GM12878 (cell line): ENCODE measurements at regions not wholly inside any gene's neighbourhood (a gene's known extent, or its start where the extent isn't known, plus 50 kb on each side); places are given as distances from the start of the nearest gene placed in this dataset.

Source experiments
- ATAC-seq: fragments of 200-7000 bp; cut with Tn5 transposase; 3 replicates; pipeline ENCODE4 v1.9.1; 2020; ENCODE audit warnings: mild to moderate bottlenecking, moderate library complexity
- BruUV-seq: library from RNA; stranded (reverse); fragments of 400-500 nt; replicated peaks from 2 replicates; lab custom pipeline; 2021; lab: Mats Ljungman, UMichigan
- CTCF ChIA-PET: fragments of 300-600 bp; sonication (Branson Sonifier 250); formaldehyde crosslinking; extraction: SDS; loops from one replicate; lab custom pipeline; 2021; ENCODE audit warnings: inconsistent platforms; lab: Yijun Ruan, JAX
- POLR2A ChIA-PET: fragments of 350-600 bp; formaldehyde crosslinking; extraction: SDS; loops from one replicate; lab custom pipeline; 2021; ENCODE audit warnings: inconsistent platforms; lab: Charles Lee
- RAD21 ChIA-PET: fragments of 300-600 bp; sonication (Branson Sonifier 250); formaldehyde crosslinking; loops from one replicate; lab custom pipeline; 2023; ENCODE audit warnings: antibody characterized with exemption; ENCODE audit not compliant: unreplicated experiment; lab: Charles Lee
- SMC1A ChIA-PET: fragments of 300-600 bp; sonication (Branson Sonifier 250); formaldehyde crosslinking; loops from one replicate; lab custom pipeline; 2023; ENCODE audit not compliant: unreplicated experiment, uncharacterized antibody; lab: Charles Lee
- DNase-seq: peaks from one replicate; pipeline ENCODE4 v3.0.0-alpha.2; 2011; ENCODE audit warnings: low read depth, low spot score
- FAIRE-seq: peaks from 3 replicates; lab custom pipeline; 2011; peaks lifted over from hg19 to GRCh38; lab: Jason Lieb, UNC
- H2AFZ ChIP-seq: 2 replicates; pipeline ENCODE4 v1.6.0; 2011; ENCODE audit warnings: low read depth, low read length, control low read depth; ENCODE audit not compliant: control insufficient read depth
- H3K27ac ChIP-seq: 2 replicates; pipeline ENCODE4 v1.5.1; 2011; ENCODE audit warnings: control low read depth; ENCODE audit not compliant: control insufficient read depth, insufficient read depth
- H3K27me3 ChIP-seq, 2 experiments: replicated peaks in 1 of 2; 2 replicates each; pipeline versions ENCODE4 v1.6.0 to v1.6.1; 2011; ENCODE audit warnings: low read length in 1 of 2; ENCODE audit not compliant: control insufficient read depth in 2 of 2, insufficient read depth in 2 of 2
- H3K36me3 ChIP-seq, 2 experiments: 2 replicates each; pipeline ENCODE4 v1.5.1; 2011; ENCODE audit warnings: low read length in 1 of 2; ENCODE audit not compliant: control insufficient read depth in 2 of 2, insufficient read depth in 2 of 2
- H3K4me1 ChIP-seq: 2 replicates; pipeline ENCODE4 v1.6.1; 2011; ENCODE audit warnings: mild to moderate bottlenecking, low read length, moderate library complexity, mixed read lengths; ENCODE audit not compliant: control insufficient read depth, insufficient read depth
- H3K4me2 ChIP-seq: 2 replicates; pipeline ENCODE4 v1.6.0; 2011; ENCODE audit warnings: control low read depth; ENCODE audit not compliant: control insufficient read depth, insufficient read depth
- H3K4me3 ChIP-seq: fragments of 200-600 bp; sonication (generic); 2 replicates; pipeline ENCODE4 v1.5.1; 2016
- H3K79me2 ChIP-seq: 2 replicates; pipeline ENCODE4 v1.6.0; 2011; ENCODE audit warnings: low read length; ENCODE audit not compliant: control insufficient read depth, insufficient read depth
- H3K9ac ChIP-seq: 2 replicates; pipeline ENCODE4 v1.8.0; 2011; ENCODE audit warnings: low read length, control low read depth, mixed read lengths; ENCODE audit not compliant: control insufficient read depth, insufficient read depth
- H3K9me3 ChIP-seq: replicated peaks from 3 replicates; pipeline ENCODE4 v1.5.1; 2011; ENCODE audit warnings: mild to moderate bottlenecking, low read length; ENCODE audit not compliant: control insufficient read depth, insufficient read depth
- H4K20me1 ChIP-seq: 2 replicates; pipeline ENCODE4 v1.6.0; 2011; ENCODE audit not compliant: control insufficient read depth, insufficient read depth
- BMI1 ChIP-seq: fragments of 450-650 bp; IDR thresholded peaks from 2 replicates; pipeline ENCODE4 v1.6.1; 2016; ENCODE audit warnings: mild to moderate bottlenecking, moderate library complexity, borderline replicate concordance
- CBX5 ChIP-seq: sonication (generic); IDR thresholded peaks from 2 replicates; pipeline ENCODE4 v1.6.1; 2016; ENCODE audit warnings: low read depth, moderate library complexity, mild to moderate bottlenecking, inconsistent platforms
- HDAC2 ChIP-seq: fragments of 200-600 bp; sonication (generic); IDR thresholded peaks from 2 replicates; pipeline ENCODE4 v1.6.1; 2017
- HDGF ChIP-seq: fragments of 450-650 bp; IDR thresholded peaks from 2 replicates; pipeline ENCODE4 v1.6.1; 2016; ENCODE audit warnings: antibody characterized with exemption
- JUND ChIP-seq: IDR thresholded peaks from 2 replicates; pipeline ENCODE4 v1.6.1; 2012; ENCODE audit warnings: low read depth, mild to moderate bottlenecking, low read length, improper control_type of control experiment, moderate library complexity
- MYC ChIP-seq: IDR thresholded peaks from 2 replicates; pipeline ENCODE4 v1.6.1; 2011; ENCODE audit warnings: mild to moderate bottlenecking, low read length, moderate library complexity, inconsistent platforms; ENCODE audit not compliant: insufficient read depth, insufficient replicate concordance, insufficient read length, severe bottlenecking
- RAD51 ChIP-seq: fragments of 450-650 bp; IDR thresholded peaks from 2 replicates; pipeline ENCODE4 v1.6.1; 2016; ENCODE audit warnings: moderate library complexity, mild to moderate bottlenecking, inconsistent platforms
- RFX5 ChIP-seq: IDR thresholded peaks from 2 replicates; pipeline ENCODE4 v1.6.1; 2011; ENCODE audit warnings: low read depth, low read length, improper control_type of control experiment
- SIX5 ChIP-seq: IDR thresholded peaks from 2 replicates; pipeline ENCODE4 v1.6.1; 2011; ENCODE audit warnings: mild to moderate bottlenecking, low read depth, low read length, moderate library complexity; ENCODE audit not compliant: severe bottlenecking
- STAT1 ChIP-seq: fragments of 450-650 bp; conservative IDR thresholded peaks from 2 replicates; pipeline ENCODE4 v1.6.1; 2014; ENCODE audit warnings: antibody characterized with exemption, mild to moderate bottlenecking
- STAT3 ChIP-seq: IDR thresholded peaks from 2 replicates; pipeline ENCODE4 v1.6.1; 2011; ENCODE audit warnings: low read depth, low read length, improper control_type of control experiment
- TCF12 ChIP-seq: IDR thresholded peaks from 2 replicates; pipeline ENCODE4 v1.6.1; 2011; ENCODE audit warnings: low read depth, mild to moderate bottlenecking, low read length
- ZNF274 ChIP-seq: IDR thresholded peaks from one replicate; pipeline ENCODE4 v1.8.0; 2011; ENCODE audit not compliant: insufficient read length, insufficient read depth
- ZNF622 ChIP-seq: fragments of 450-650 bp; IDR thresholded peaks from 2 replicates; pipeline ENCODE4 v1.6.1; 2017; ENCODE audit warnings: mild to moderate bottlenecking, inconsistent platforms
- WGBS: methylation state at CpG from one replicate; pipeline ENCODE4 v1.1.6; 2016; ENCODE audit warnings: low lambda C conversion rate; ENCODE audit not compliant: insufficient replicate concordance, insufficient coverage; ENCODE audit errors: missing lambda C conversion rate; 5-methylcytosine and 5-hydroxymethylcytosine counted together
- in situ Hi-C: fragments of 300-500 bp; cut with MboI; formaldehyde crosslinking; loops from 9 replicates; pipeline ENCODE4 v1.14.3; 2018; ENCODE audit warnings: mixed read lengths
- intact Hi-C: fragments of 100-400 bp; cut with micrococcal nuclease; formaldehyde crosslinking; loops from one replicate; pipeline ENCODE4 v1.14.2; 2022; ENCODE audit not compliant: unreplicated experiment
- TF ChIP-seq, protein P1 (sequence below): fragments of 450-650 bp; formaldehyde crosslinking; IDR thresholded peaks from 2 replicates; pipeline ENCODE4 v1.4.0; 2020; ENCODE audit warnings: mild to moderate bottlenecking, moderate library complexity
- TF ChIP-seq, protein P2 (sequence below): IDR thresholded peaks from 2 replicates; pipeline ENCODE4 v1.6.1; 2012; ENCODE audit warnings: low read depth, low read length, improper control_type of control experiment
- TF ChIP-seq, protein P3 (sequence below): IDR thresholded peaks from 2 replicates; pipeline ENCODE4 v1.6.1; 2012; ENCODE audit warnings: mild to moderate bottlenecking, low read depth, low read length

GRCh38 chr14:101120641-101121507, 217.4 kb upstream of the RTL1 start:
- 6% methylated on average over 18 of the region's 19 CpGs for WGBS
- Histone ChIP-seq H3K9me3 (no peaks in the 10 kb centered on the region; the same call in 2 of the 3 replicates), H4K20me1 (no peaks in the 10 kb centered on the region), H3K9ac (no peak overlapping the region), H3K36me3 (no peaks in the 10 kb centered on the region), H3K4me3 (no peak overlapping the region), H3K27me3 (no peaks in the 10 kb centered on the region), H2AFZ (no peak overlapping the region), H3K79me2 (no peaks in the 10 kb centered on the region), H3K4me2 (no peak overlapping the region), H3K27ac (no peak overlapping the region), H3K4me1 (no peaks in the 10 kb centered on the region)
- no TSS peak for BruUV-seq
- FAIRE-seq (no peak), ATAC-seq (no peak), DNase-seq (no peak)
- in situ Hi-C loops (no loop called here), intact Hi-C loops (no loop called here)
- SMC1A ChIA-PET, result no interaction called here
- POLR2A ChIA-PET, result no interaction called here
- RAD21 ChIA-PET, result no interaction called here
- CTCF ChIA-PET, result no interaction called here
- no peak for TF ChIP-seq ZNF274
- no peak for TF ChIP-seq TCF12
- TF ChIP-seq JUND, result no peak
- TF ChIP-seq MYC, result no peak
- TF ChIP-seq CBX5, result no peak
- TF ChIP-seq RFX5, result no peak
- no peak for TF ChIP-seq SIX5
- TF ChIP-seq STAT1, result no peak
- TF ChIP-seq, protein P1, sequence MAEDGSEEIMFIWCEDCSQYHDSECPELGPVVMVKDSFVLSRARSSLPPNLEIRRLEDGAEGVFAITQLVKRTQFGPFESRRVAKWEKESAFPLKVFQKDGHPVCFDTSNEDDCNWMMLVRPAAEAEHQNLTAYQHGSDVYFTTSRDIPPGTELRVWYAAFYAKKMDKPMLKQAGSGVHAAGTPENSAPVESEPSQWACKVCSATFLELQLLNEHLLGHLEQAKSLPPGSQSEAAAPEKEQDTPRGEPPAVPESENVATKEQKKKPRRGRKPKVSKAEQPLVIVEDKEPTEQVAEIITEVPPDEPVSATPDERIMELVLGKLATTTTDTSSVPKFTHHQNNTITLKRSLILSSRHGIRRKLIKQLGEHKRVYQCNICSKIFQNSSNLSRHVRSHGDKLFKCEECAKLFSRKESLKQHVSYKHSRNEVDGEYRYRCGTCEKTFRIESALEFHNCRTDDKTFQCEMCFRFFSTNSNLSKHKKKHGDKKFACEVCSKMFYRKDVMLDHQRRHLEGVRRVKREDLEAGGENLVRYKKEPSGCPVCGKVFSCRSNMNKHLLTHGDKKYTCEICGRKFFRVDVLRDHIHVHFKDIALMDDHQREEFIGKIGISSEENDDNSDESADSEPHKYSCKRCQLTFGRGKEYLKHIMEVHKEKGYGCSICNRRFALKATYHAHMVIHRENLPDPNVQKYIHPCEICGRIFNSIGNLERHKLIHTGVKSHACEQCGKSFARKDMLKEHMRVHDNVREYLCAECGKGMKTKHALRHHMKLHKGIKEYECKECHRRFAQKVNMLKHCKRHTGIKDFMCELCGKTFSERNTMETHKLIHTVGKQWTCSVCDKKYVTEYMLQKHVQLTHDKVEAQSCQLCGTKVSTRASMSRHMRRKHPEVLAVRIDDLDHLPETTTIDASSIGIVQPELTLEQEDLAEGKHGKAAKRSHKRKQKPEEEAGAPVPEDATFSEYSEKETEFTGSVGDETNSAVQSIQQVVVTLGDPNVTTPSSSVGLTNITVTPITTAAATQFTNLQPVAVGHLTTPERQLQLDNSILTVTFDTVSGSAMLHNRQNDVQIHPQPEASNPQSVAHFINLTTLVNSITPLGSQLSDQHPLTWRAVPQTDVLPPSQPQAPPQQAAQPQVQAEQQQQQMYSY, result no peak
- TF ChIP-seq STAT3, result no peak
- no peak for TF ChIP-seq RAD51
- TF ChIP-seq, protein P2, sequence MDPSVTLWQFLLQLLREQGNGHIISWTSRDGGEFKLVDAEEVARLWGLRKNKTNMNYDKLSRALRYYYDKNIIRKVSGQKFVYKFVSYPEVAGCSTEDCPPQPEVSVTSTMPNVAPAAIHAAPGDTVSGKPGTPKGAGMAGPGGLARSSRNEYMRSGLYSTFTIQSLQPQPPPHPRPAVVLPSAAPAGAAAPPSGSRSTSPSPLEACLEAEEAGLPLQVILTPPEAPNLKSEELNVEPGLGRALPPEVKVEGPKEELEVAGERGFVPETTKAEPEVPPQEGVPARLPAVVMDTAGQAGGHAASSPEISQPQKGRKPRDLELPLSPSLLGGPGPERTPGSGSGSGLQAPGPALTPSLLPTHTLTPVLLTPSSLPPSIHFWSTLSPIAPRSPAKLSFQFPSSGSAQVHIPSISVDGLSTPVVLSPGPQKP, result no peak
- TF ChIP-seq, protein P3, sequence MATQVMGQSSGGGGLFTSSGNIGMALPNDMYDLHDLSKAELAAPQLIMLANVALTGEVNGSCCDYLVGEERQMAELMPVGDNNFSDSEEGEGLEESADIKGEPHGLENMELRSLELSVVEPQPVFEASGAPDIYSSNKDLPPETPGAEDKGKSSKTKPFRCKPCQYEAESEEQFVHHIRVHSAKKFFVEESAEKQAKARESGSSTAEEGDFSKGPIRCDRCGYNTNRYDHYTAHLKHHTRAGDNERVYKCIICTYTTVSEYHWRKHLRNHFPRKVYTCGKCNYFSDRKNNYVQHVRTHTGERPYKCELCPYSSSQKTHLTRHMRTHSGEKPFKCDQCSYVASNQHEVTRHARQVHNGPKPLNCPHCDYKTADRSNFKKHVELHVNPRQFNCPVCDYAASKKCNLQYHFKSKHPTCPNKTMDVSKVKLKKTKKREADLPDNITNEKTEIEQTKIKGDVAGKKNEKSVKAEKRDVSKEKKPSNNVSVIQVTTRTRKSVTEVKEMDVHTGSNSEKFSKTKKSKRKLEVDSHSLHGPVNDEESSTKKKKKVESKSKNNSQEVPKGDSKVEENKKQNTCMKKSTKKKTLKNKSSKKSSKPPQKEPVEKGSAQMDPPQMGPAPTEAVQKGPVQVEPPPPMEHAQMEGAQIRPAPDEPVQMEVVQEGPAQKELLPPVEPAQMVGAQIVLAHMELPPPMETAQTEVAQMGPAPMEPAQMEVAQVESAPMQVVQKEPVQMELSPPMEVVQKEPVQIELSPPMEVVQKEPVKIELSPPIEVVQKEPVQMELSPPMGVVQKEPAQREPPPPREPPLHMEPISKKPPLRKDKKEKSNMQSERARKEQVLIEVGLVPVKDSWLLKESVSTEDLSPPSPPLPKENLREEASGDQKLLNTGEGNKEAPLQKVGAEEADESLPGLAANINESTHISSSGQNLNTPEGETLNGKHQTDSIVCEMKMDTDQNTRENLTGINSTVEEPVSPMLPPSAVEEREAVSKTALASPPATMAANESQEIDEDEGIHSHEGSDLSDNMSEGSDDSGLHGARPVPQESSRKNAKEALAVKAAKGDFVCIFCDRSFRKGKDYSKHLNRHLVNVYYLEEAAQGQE, result no peak
- TF ChIP-seq HDAC2, result no peak
- no peak for TF ChIP-seq HDGF
- TF ChIP-seq BMI1, result no peak
- no peak for TF ChIP-seq ZNF622
